CD4-positive, alpha-beta T cell treated with Interleukin-15 for 4 hours (primary cell): ENCODE measurements at regions not wholly inside any gene's neighbourhood (a gene's known extent, or its start where the extent isn't known, plus 50 kb on each side); places are given as distances from the start of the nearest gene placed in this dataset.

Experiments used
- DNase-seq: peaks from one replicate; pipeline ENCODE4 v3.0.0-alpha.2; 2020; ENCODE audit warnings: low spot score

DNA sequence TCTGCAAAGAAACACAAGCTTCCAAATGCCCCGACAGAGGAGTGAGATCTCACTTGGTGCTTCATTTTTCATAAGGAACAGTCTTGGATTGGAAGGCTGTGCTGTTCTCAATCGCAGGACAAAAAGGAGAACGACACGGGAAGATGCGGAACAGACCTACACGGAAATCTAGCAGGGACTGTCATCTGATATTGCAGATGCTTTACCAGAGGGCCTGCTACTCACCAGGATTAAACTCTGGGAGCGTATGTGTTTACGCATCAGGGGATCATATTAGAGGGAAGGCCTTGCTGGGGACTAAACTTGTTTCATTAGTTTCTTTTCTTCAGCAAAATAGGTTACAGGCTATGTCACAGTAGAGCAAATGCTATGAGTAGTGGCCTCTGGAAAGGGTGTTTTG is 82.8 kb upstream of the EEPD1 start:
- no peak for DNase-seq

DNA sequence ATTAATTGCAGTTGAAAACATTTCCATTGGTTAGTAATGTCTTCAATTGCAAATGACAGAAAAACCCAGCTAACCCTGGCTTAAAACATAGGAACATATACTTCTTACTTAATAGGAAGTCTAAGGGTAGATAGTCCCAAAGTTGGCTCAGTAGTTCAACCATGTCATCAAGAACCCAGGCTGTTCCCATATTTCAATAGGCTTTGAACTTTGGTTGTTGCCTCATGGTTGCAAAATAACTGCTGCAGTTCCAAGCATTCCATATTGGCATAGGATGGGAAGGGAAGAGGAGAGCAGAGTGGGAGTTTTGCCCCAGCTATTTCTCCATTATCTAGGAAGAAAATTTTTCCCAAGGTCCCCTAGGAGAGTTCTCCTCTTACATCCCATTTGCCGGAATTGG is 81.4 kb upstream of the EEPD1 start:
- no peak for DNase-seq

DNA sequence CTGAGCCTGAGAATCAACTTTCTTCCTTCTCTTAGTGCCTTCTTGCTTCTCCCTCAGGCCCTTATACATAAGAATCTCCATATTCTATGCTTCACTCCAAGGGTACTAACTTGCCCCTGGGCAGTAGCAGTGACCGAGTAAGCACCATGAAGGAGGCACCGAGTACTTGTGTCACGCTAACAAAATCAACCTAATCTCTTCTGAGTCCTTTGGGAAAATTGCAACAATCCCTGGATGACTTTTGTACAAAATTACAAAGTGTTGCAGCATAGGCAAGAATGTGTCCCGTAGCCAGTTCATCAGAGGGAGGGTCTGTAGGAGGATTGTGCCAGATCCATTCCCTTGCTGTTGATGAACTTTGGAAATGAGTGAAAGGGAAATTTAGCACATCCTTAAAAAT is 80.4 kb upstream of the EEPD1 start:
- DNase-seq = no peak

DNA sequence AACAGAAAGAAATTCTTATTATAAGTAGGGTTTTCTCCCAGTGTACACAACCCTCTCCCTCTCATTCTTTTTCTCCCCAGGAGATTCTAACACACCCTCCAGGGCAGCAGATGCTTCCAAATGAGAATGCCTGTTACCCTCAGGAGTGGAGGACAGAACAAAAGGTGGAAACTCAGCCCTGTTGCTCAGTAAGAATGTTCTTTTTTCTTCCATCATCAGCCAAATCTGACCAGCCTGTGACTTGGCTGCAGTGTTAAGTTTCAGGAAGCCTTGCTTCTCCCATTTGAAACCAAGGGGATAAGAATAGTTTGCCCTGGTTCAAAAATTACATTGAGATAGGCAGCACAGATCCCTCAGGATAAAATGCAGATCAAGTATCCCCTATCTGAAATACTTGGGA is 77.5 kb upstream of the EEPD1 start:
- no peak for DNase-seq

DNA sequence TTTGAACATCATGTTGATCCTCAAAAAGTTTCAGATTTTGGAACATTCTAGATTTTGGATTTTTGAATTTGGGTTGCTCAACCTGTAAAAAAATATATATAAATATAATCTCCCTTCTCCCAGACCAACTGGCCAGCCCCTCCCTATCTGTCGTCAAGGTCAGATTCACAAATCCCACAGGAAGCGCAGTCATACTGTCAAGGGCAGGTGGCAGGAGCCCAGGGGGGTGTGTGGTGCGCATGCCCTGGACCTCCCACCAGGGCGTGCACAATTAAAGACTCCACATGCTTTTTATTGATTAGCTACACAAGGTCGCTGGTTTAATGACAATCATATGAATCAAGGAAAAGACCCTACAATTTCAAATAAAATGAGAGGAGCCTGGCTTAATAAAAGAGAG is 77.0 kb upstream of the EEPD1 start:
- DNase-seq = no peak

DNA sequence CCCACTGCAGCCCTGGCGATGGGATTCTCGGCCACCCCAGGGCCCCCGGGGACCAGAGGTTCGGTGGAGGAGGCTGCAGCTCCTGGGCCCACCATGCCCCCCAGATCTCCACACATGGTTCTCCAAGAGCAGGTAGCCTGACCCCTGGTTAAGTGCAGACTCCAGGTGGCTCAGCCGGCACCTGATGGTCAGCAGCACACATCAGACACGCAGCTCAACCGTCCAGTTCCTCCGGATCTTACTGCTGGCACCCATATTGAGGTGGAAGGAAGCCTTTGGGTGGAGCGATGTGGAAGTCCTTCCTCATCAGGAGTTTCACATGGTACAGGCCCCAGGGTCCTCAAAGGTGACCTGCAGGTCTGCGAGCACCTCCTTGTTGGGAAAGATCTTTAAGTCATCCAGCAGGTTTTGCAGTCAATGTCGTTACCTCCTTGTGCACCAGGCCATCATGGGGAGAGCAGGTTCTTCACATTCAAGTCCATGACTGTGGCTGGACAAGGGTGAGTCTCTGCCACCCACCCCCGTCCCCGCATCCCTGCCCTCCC is 74.2 kb upstream of the EEPD1 start:
- no peak for DNase-seq

DNA sequence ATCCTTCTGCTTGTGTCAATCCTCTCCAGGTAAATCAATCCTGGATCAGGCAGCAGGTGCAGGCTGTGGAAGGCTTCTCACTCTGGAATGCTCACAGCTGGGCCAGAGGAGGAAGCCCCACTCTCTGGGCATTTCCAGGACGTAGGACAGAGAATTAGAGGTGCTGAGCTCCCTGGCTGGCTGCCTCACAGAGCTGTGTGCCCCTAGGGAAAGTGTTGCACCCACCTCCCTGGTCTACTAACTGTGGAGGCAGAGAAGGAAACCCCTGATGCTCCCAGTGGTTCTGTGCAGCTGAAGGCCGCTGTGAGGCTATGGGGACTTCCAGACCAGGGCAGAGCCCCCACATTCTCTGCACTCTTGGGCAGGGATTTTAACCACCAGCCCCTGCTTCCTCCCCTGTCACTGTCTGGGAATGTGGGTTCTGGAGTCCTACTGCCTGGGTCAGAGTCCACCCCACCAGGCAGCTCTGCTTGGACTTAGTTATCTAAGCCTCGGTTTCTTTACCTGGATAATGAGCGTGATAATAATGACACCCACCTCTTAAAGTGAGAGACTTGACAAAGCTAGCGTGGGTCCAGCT is 73.5 kb upstream of the EEPD1 start:
- DNase-seq = no peak

DNA sequence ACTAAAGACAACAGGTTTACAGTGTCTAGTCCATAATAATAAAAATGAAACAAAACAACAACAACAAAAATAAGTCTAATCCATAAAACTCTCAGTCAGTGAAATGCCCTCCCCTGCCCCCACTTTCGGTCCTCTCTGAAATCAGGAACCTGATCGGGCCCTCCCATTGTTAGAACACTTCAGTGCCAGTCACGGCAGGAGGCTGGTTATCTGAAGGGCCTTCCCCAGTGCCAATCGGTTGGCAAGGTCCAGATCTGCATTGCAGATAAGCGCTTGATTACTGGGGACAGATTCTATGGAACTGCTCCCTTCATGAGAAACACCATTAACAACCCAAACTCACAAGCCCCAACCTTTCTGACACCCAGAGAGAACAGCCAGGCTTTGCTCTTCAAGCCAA is 72.2 kb upstream of the EEPD1 start:
- DNase-seq = no peak

DNA sequence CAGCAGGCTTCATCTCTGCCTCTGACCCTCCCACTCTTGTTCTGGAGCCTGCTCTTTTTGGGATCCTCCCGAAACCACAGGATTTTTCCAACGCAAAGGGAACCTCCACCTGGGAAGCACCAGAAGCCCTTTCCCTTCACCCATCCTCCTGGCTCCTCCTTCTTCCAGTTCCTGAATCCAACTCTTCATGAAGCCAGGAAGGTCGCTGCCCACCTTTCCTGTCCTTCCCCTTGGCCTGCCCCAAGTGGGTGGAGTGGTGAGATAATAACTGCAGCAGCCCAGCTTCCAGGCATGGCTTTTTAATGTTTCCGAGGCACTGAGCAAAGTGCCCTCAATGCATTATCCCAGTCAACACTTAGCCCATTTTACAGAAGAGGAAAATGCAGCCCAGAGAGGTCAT is 70.8 kb upstream of the EEPD1 start:
- DNase-seq = no peak

DNA sequence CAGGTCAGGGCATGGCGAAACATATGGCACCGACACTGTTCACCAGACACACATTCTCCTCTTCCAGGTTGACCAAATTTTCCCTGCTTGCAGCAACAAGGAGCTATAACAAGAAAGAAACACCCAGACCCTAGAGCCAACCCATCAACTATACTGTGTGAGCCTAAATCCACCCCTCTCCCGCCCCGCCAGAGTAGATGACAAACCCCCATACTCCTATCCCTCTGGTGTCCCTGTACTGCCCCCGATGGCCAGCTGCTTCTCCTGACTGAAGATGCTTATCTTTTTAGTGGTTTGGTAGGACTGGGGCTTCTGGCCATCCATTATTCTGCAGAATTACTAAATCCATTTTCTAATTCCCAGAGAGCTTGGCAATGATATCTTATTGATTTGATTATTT is 70.1 kb upstream of the EEPD1 start:
- DNase-seq = no peak

DNA sequence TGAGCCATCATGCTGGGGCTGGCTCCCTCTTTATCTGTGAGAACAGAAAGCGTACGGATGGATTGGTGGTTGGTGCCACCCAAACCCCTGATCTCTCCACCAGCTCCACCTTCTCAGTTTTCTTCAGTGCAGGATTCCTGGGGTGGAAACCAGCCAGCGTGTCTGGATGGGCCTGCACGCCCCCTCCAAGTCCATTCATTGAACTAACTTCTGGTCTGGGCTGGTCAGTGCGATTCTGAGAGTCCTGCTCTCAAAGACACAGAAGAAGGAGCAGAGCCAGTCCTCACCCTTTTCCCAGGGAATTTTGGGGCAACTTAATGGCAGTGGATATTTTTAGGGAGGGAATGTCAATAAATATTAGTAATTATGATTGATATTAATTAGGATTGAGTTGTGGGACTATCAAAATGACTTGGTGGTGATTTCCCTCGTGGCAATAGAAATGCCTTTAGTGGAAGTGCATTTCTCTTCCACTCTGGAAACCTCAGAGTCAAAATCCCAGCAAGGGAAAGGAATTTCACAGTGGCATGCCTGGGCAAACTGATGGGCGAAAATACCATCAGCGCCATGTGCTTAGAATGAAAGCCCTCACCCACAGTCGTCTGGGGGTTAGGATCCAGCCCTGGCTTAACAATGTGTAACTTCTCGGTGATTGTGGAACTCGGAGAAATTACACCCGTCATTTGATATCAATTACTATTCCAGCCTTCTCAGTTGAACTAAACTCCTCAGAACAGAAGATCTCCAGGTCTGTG is 69.3 kb upstream of the EEPD1 start:
- DNase-seq = no peak

DNA sequence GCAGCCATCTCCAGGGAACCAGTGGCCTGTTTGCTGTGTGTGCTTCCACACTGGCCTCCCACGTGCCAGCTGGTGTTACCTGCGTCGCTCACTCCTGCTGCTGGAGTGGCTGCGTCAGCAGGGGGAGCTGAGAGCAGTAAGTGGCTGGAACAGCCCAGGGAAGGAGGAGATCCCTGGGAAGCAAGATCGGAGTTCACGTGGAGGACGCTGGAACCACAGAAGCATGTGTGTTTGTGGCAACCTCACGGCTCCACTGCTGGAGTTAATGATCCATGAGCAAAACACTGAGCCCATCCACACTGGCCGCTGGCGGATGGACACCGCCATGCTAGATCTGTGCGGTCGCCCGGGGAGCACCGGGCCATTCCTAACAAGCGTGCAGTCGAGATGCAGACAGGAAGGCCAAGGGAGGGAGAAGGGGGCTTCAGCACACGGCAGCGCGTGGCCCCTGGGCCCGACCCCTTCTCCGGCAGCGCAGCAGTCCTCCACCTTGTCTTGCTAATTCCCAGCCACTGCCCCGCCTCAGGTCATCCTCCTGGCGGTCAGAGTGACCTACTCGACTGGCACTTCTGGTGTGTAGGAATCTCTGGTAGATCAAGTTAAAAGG is 68.5 kb upstream of the EEPD1 start:
- DNase-seq = no peak

DNA sequence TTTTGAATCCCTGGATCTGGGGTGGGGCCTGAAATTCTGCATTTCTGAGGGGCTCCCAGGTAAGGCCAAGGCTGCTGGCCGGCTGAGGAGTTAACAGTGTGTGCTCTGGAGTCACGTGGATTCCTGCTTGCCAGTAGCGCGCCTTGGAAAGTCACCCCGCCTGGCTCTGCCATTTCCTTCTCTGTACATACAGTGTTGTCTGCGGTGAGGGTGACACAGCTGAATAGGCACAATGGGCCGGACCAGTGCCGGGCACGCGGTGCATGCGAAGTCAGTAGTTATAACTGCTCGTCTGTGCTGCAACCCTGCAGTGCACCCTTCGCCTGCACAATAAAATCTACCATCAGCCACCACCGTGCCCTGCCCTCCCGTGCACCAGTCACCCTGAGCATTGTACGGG is 68.0 kb upstream of the EEPD1 start:
- DNase-seq = no peak

DNA sequence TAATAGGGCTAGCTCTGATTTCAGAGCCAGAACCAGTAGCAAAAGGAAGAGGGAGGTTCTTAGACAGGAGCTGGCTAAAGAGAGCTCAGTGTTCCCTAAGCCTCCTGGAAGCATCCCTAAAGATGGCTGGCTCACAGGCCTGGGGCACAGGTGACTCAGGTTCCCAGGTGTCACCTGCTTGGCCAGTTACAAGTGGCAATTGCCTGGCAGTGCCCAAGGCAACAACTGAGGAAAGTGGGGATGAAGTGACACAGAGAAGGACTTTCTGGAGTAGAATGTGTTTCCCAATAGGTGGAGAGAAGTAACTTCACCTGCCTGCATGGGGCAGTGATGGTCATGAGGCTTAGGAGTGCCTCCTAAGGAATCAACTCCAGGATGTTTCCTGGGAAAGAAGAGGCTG is 66.5 kb upstream of the EEPD1 start:
- no peak for DNase-seq

DNA sequence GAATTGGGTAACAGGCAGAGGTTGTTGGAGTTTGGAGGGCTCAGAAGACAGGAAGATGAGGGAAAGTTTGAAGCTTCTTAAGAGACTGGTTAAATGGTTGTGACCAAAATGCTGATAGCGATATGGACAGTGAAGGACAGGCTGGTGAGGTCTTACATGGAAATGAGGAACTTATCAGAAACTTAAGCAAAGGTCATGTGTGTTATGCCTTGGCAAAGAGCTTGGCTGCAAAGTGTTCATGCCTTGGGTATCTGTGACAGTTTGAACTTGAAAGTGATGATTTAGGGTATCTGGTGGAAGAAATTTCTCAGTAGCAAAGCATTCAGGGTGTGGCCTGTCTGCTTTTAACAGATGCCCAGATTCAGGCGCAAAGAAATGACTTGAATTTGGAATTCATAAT is 64.5 kb upstream of the EEPD1 start:
- DNase-seq = no peak

DNA sequence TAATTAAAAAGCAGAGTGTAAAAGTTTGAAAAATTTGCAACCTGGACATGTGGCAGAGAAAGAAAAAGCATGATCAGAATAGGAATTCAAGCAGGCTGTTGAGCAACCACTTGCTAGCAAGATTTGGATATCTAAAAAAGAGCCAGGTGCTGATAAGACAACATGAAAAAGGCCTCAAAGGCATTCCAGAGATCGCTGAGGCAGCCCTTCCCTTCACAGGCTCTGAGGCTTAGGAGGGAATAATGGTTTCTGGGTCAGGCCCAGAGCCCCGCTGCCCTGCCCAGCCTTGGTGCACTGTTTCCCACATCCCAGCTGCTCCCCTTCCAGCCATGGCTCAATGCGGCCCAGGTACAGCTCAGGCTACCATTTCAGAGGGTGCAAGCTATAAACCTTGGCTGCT is 64.1 kb upstream of the EEPD1 start:
- no peak for DNase-seq

DNA sequence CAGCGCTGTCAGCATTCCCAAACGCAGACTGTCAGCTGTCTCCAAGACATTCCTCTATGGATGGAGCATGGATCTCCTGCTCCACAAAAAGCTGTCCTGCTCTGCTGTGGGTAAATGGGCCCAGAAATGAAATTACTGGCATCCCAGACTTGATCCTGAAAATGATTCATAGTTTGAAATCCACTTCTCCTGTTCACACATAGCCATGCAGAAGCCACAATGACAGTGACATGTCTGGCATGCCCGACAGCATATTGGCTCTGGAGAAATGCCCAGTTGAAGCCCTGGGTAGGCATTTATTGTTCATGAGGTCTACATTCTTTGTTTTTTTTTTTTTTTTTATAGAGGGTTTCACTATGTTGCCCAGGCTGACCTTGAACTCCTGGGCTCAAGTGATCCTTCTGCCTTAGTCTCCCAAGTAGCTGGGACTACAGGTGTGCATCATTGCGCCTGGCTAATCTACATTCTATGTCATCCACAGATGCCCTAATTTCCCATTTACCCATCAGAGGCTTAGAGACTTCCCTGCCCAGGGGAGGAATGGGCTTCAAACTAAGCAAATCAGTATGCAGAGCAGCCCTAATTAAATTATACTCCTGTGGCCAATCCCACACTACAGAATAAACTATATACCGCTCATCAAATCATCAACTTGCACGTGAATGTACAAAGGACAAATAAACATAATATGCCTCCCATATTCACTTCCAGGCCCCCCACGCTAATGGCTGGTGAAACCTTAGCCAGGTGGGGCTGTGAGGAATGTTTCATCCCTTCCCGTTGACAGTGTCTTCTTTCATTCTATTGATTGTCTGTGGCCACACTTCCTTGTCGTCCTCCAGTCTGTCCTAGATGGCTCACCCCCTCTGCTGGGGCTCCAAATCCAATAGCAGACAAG is 61.8 kb upstream of the EEPD1 start:
- DNase-seq = no peak

DNA sequence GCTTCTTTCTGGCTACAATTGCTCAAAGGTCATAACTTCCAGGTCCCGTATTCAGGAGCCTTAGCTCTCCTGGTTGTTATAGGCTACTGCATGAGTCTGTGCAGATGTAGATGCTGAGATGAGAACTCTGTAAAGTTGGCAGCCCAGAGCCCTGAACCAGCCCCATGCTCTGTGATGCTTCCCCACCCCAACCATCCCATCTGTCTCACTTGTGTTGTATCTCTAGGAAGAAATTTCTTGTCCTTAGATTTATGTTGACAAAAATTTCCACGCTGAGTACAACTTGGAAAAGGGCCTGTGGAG is 61.2 kb upstream of the EEPD1 start:
- DNase-seq = no peak

DNA sequence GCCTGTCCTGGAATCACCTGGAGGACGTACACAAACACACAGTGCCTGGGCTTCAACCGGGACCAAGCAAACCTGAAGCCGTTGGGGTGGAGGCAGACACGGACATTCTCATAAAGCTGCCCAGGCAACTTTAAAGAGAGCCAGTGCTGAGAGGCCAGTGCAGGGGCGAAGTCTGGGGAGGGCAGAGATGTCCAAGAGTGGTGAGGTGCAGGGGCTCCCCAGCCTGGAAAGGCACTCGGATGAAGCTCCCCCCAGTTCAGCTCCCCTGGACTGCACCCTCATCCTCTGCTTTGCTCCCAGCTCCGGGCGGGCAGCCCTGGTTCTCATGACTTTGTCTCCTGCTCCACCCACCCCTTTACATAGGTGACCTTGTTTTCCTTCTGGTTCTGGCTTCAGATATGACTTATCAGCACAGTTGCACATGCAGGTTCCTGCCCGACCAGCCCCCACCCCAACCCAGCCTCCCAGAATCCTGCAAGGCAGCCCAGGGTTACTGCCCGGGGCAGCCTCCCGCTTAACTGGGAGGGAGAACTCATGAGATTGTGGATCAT is 60.8 kb upstream of the EEPD1 start:
- DNase-seq = no peak

DNA sequence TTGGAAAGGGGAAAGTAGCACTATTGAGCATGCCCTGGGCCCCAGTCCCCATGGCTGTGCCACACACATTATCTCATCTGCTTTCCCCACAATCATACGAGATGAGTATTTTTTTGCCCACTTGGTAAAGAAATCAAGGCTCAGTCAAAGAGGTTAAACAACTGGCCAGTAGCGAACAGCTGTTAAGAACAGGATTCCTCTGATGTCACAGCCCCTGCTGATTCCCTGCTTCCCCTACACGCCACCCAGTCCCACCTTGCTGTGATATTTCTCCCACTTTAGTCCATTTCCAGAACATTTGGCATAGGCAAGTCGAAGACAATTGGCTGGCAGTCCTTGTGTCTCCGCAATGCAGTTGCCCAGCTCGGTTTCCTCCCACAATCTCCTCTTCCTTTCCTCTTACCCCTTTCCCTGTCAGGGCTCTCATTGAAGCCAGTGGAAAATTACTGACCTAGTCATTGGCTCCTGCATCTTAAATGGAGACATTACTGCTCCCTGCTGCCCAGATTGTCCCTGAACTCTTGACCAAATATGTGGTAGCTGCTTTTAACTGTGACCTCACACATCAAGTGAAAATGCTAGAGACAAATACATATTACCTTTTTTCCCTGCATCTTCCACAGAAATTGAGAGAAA is 56.5 kb upstream of the EEPD1 start:
- no peak for DNase-seq

DNA sequence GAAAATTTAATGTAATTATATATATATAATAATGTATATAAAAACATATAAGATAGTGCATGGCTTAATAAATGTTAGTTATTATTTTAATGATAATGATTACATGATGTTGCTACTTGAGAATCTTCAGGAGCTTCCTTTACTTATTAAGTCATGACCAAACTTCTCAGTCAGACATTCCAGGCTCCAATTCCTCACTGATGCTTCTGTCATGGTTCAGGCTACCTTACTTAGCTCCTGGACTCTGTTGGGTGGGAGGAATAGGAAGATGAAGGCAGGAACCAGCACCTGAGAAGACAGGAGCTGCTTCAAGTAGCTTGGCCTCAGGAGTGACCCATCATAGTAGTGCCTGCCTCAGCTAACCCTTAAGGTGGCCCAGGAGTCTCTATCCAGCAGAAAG is 55.0 kb upstream of the EEPD1 start:
- DNase-seq = no peak

DNA sequence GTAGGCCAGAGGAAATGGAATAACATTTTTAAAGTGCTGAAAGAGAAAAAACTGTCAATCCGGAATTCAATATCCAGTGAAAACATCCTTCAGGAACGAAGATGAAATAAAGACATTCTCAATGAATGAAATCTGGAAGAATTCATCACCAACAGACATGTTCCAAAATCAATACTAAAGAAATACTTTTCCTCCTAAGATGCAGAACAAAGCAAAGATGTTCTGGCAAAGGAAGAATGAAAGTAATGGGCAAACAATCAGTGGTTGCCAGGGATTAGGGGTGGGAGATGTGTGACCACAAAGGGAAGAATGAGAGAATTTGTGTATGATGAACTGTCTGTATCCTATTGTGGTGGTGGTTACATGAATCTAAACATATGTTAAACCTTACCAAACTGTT is 52.8 kb upstream of the EEPD1 start:
- DNase-seq = no peak
